Urinary bladder (tissue), 3 donors: ENCODE measurements at regions not wholly inside any gene's neighbourhood (a gene's known extent, or its start where the extent isn't known, plus 50 kb on each side); places are given as distances from the start of the nearest gene placed in this dataset.

Experiments
- DNase-seq: peaks from one replicate; pipeline ENCODE4 v3.0.0-alpha.2; 2015; ENCODE audit errors: extremely low spot score
- H3K27ac ChIP-seq: one replicate; pipeline ENCODE4 v1.5.1; 2013; ENCODE audit warnings: low read depth, mild to moderate bottlenecking, moderate library complexity
- H3K36me3 ChIP-seq: one replicate; pipeline ENCODE4 v1.6.1; 2013; ENCODE audit warnings: mild to moderate bottlenecking, moderate library complexity; ENCODE audit not compliant: insufficient read depth
- H3K4me1 ChIP-seq: one replicate; pipeline ENCODE4 v1.6.1; 2013; ENCODE audit warnings: mild to moderate bottlenecking, moderate library complexity; ENCODE audit not compliant: insufficient read depth
- H3K4me3 ChIP-seq: one replicate; pipeline ENCODE4 v1.5.1; 2013; ENCODE audit warnings: low read depth, low read length
- WGBS: extraction: QIAGEN DNeasy Blood & Tissue Kit; methylation state at CpG from one replicate; pipeline ENCODE4 v1.1.7; 2013; 5-methylcytosine and 5-hydroxymethylcytosine counted together
- donor health status: healthy with polysubstance abuse.
- donor health status: healthy.

GRCh38 chr21:27419153-27419552 lies 452.3 kb upstream of the ADAMTS5 start:
- H3K4me3 ChIP-seq, result no peak overlapping the region
- DNase-seq, result no peak
- no peaks in the 10 kb centered on the region for H3K36me3 ChIP-seq
- no peaks in the 10 kb centered on the region for H3K4me1 ChIP-seq
- WGBS, result 48% methylated on average over 3 of the region's 3 CpGs
- no peak overlapping the region for H3K27ac ChIP-seq

GRCh38 chr21:27418346-27418745 lies 451.5 kb upstream of the ADAMTS5 start:
- 52% methylated on average over 1 of the region's 1 CpG for WGBS
- no peak for DNase-seq
- H3K36me3 ChIP-seq, result no peaks in the 10 kb centered on the region

GRCh38 chr21:27412530-27412929 lies 445.6 kb upstream of the ADAMTS5 start:
- Histone ChIP-seq H3K27ac (no peak overlapping the region), H3K4me3 (no peak overlapping the region), H3K36me3 (no peaks in the 10 kb centered on the region), H3K4me1 (no peaks in the 10 kb centered on the region)
- 88% methylated on average over 3 of the region's 3 CpGs for WGBS
- no peak for DNase-seq

More at GRCh38 chr21:27418346-27418745, 451.5 kb upstream of the ADAMTS5 start:
- no peak overlapping the region for H3K4me3 ChIP-seq
- no peak overlapping the region for H3K27ac ChIP-seq
- no peaks in the 10 kb centered on the region for H3K4me1 ChIP-seq

- Histone ChIP-seq H3K36me3 (no peaks in the 10 kb centered on the region), H3K4me3 (no peak overlapping the region), H3K27ac (no peak overlapping the region), H3K4me1 (no peaks in the 10 kb centered on the region)
- DNase-seq, result no peak
- 34% methylated on average over 2 of the region's 2 CpGs for WGBS
Measured at GRCh38 chr21:27408826-27409225, 441.9 kb upstream of the ADAMTS5 start.

GRCh38 chr21:27407271-27407670 lies 440.4 kb upstream of the ADAMTS5 start:
- Histone ChIP-seq H3K36me3 (no peaks in the 10 kb centered on the region), H3K27ac (peak overlapping the region; percentile 32), H3K4me1 (no peaks in the 10 kb centered on the region), H3K4me3 (no peak overlapping the region)
- WGBS, result 62% methylated on average over 5 of the region's 5 CpGs
- no peak for DNase-seq

- DNase-seq, result peak; percentile 67
Measured at GRCh38 chr21:27406300-27407009, 439.6 kb upstream of the ADAMTS5 start.

GRCh38 chr21:27403011-27403410 lies 436.1 kb upstream of the ADAMTS5 start:
- Histone ChIP-seq H3K4me3 (no peak overlapping the region), H3K27ac (no peak overlapping the region), H3K4me1 (no peaks in the 10 kb centered on the region), H3K36me3 (no peaks in the 10 kb centered on the region)
- WGBS, result 96% methylated on average over 3 of the region's 3 CpGs
- DNase-seq, result no peak

More at GRCh38 chr21:27406300-27407009, 439.6 kb upstream of the ADAMTS5 start:
- H3K36me3 ChIP-seq, result no peaks in the 10 kb centered on the region
- H3K4me3 ChIP-seq, result no peak overlapping the region
- WGBS, result 23% methylated on average over 3 of the region's 3 CpGs
- no peak overlapping the region for H3K27ac ChIP-seq
- no peaks in the 10 kb centered on the region for H3K4me1 ChIP-seq

GRCh38 chr21:27400045-27400444 lies 433.2 kb upstream of the ADAMTS5 start:
- Histone ChIP-seq H3K4me3 (no peak overlapping the region), H3K4me1 (no peaks in the 10 kb centered on the region)
- 76% methylated on average over 4 of the region's 4 CpGs for WGBS

GRCh38 chr21:27397578-27397977 lies 430.7 kb upstream of the ADAMTS5 start:
- no peak overlapping the region for H3K27ac ChIP-seq
- 93% methylated on average over 1 of the region's 1 CpG for WGBS
- no peaks in the 10 kb centered on the region for H3K36me3 ChIP-seq
- H3K4me3 ChIP-seq, result no peak overlapping the region
- no peaks in the 10 kb centered on the region for H3K4me1 ChIP-seq
- no peak for DNase-seq

More at GRCh38 chr21:27400045-27400444, 433.2 kb upstream of the ADAMTS5 start:
- no peak overlapping the region for H3K27ac ChIP-seq
- no peaks in the 10 kb centered on the region for H3K36me3 ChIP-seq
- no peak for DNase-seq

- no peaks in the 10 kb centered on the region for H3K4me1 ChIP-seq
- no peaks in the 10 kb centered on the region for H3K36me3 ChIP-seq
- H3K27ac ChIP-seq, result no peak overlapping the region
- H3K4me3 ChIP-seq, result no peak overlapping the region
- DNase-seq, result no peak
- WGBS, result 54% methylated on average over 3 of the region's 3 CpGs
Measured at GRCh38 chr21:27393726-27394125, 426.8 kb upstream of the ADAMTS5 start.

GRCh38 chr21:27391990-27392389 lies 425.1 kb upstream of the ADAMTS5 start:
- 80% methylated on average over 2 of the region's 2 CpGs for WGBS
- H3K4me3 ChIP-seq, result no peak overlapping the region
- no peaks in the 10 kb centered on the region for H3K36me3 ChIP-seq

GRCh38 chr21:27390384-27390783 lies 423.5 kb upstream of the ADAMTS5 start:
- WGBS, result 74% methylated on average over 2 of the region's 2 CpGs
- Histone ChIP-seq H3K4me1 (no peaks in the 10 kb centered on the region), H3K36me3 (no peaks in the 10 kb centered on the region), H3K4me3 (no peak overlapping the region), H3K27ac (no peak overlapping the region)
- no peak for DNase-seq

More at GRCh38 chr21:27391990-27392389, 425.1 kb upstream of the ADAMTS5 start:
- DNase-seq, result no peak
- H3K4me1 ChIP-seq, result no peaks in the 10 kb centered on the region
- no peak overlapping the region for H3K27ac ChIP-seq

GRCh38 chr21:27388825-27389224 lies 421.9 kb upstream of the ADAMTS5 start:
- Histone ChIP-seq H3K4me3 (no peak overlapping the region), H3K4me1 (no peaks in the 10 kb centered on the region), H3K36me3 (no peaks in the 10 kb centered on the region), H3K27ac (no peak overlapping the region)
- WGBS, result 82% methylated on average over 2 of the region's 2 CpGs
- no peak for DNase-seq

GRCh38 chr21:27382404-27382803 lies 415.5 kb upstream of the ADAMTS5 start:
- Histone ChIP-seq H3K36me3 (no peaks in the 10 kb centered on the region), H3K4me1 (no peaks in the 10 kb centered on the region), H3K27ac (no peak overlapping the region), H3K4me3 (no peak overlapping the region)
- DNase-seq, result no peak
- 72% methylated on average over 4 of the region's 4 CpGs for WGBS
